Mesendoderm (in vitro differentiated cells): ENCODE measurements at regions not wholly inside any gene's neighbourhood (a gene's known extent, or its start where the extent isn't known, plus 50 kb on each side); places are given as distances from the start of the nearest gene placed in this dataset.

Experiments used
- DNase-seq: peaks from one replicate; pipeline ENCODE4 v3.0.0; 2013
- H2AK5ac ChIP-seq: 2 replicates; pipeline ENCODE4 v1.6.1; 2013; ENCODE audit warnings: low read length, inconsistent platforms
- H2BK120ac ChIP-seq: 2 replicates; pipeline ENCODE4 v1.6.1; 2013; ENCODE audit warnings: low read depth, mild to moderate bottlenecking, low read length, moderate library complexity, mixed read lengths
- H2BK15ac ChIP-seq: replicated peaks from 2 replicates; pipeline ENCODE4 v1.6.1; 2013; ENCODE audit warnings: low read depth, mild to moderate bottlenecking, moderate library complexity
- H2BK5ac ChIP-seq: 2 replicates; pipeline ENCODE4 v1.6.1; 2013; ENCODE audit warnings: low read length, inconsistent platforms
- H3K18ac ChIP-seq: 2 replicates; pipeline ENCODE4 v1.6.1; 2013; ENCODE audit warnings: mild to moderate bottlenecking, low read length, mixed read lengths
- H3K23ac ChIP-seq: one replicate; pipeline ENCODE4 v1.6.1; 2013; ENCODE audit warnings: low read length
- H3K27ac ChIP-seq: 2 replicates; pipeline ENCODE4 v1.5.1; 2013; ENCODE audit warnings: low read depth, mild to moderate bottlenecking, inconsistent platforms, low read length, moderate library complexity
- H3K27me3 ChIP-seq: 2 replicates; pipeline ENCODE4 v1.6.1; 2013; ENCODE audit warnings: low read length, control low read depth, mild to moderate bottlenecking, inconsistent platforms; ENCODE audit not compliant: insufficient read depth, poor library complexity
- H3K36me3 ChIP-seq: 2 replicates; pipeline ENCODE4 v1.6.1; 2013; ENCODE audit warnings: low read length, inconsistent platforms; ENCODE audit not compliant: control insufficient read depth, insufficient read depth
- H3K4ac ChIP-seq: one replicate; pipeline ENCODE4 v1.6.1; 2013; ENCODE audit warnings: low read depth, mild to moderate bottlenecking, low read length, moderate library complexity
- H3K4me1 ChIP-seq: 2 replicates; pipeline ENCODE4 v1.6.1; 2013; ENCODE audit warnings: low read depth, low read length, inconsistent platforms; ENCODE audit not compliant: control insufficient read depth
- H3K4me2 ChIP-seq: 2 replicates; pipeline ENCODE4 v1.6.1; 2013; ENCODE audit warnings: low read length
- H3K4me3 ChIP-seq: 2 replicates; pipeline ENCODE4 v1.5.1; 2013; ENCODE audit warnings: mild to moderate bottlenecking, low read length
- H3K56ac ChIP-seq: one replicate; pipeline ENCODE4 v1.6.1; 2013; ENCODE audit warnings: low read length
- H3K79me1 ChIP-seq: 2 replicates; pipeline ENCODE4 v1.6.1; 2013; ENCODE audit warnings: low read length, inconsistent platforms
- H3K79me2 ChIP-seq: 2 replicates; pipeline ENCODE4 v1.6.1; 2013; ENCODE audit warnings: mild to moderate bottlenecking, low read length; ENCODE audit not compliant: control insufficient read depth, insufficient read depth
- H3K9ac ChIP-seq: 2 replicates; pipeline ENCODE4 v1.6.1; 2013; ENCODE audit warnings: low read length, inconsistent platforms
- H4K5ac ChIP-seq: one replicate; pipeline ENCODE4 v1.6.1; 2013; ENCODE audit warnings: low read length
- H4K8ac ChIP-seq: one replicate; pipeline ENCODE4 v1.6.1; 2013; ENCODE audit warnings: low read depth, mild to moderate bottlenecking, control low read depth, low read length, moderate library complexity
- WGBS: extraction: QIAGEN DNeasy Blood & Tissue Kit; methylation state at CpG from one replicate; pipeline ENCODE4 v1.1.7; 2013; ENCODE audit warnings: low lambda C conversion rate, missing lambda C conversion rate; ENCODE audit not compliant: insufficient coverage; ENCODE audit errors: extremely low coverage; 5-methylcytosine and 5-hydroxymethylcytosine counted together

DNA sequence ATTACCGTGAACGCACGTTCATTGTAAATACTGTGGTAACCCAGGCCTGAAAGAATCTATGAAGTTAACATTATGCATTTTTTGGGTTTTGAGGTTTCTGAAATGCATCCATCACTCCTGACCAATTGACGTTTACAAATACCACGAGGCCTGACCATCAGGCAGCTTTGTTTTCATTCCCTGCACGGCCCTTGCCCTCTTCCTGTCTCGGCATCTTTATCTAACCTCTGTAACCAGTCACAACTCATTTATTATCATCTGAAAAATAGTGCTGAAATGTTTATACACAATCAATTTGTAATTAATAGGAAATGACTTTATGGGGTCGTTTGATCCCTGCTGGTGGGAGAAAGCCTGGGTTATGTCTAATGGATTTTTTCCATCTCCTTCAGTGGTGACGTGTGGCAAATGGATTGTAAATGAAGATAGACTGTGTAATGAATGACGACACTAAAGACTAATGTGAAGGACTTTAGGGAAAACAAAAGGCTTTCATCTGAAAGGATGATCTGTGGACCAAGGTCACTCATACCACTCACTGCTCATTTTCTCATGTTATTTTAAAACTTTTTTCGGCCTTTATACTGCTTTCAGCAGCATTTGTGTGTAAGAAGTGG, 102.7 kb upstream of the SORBS2 start:
- no peaks in the 10 kb centered on the region for H3K4me1 ChIP-seq
- H3K18ac ChIP-seq, result no peak overlapping the region
- no peak overlapping the region for H2AK5ac ChIP-seq
- H3K79me2 ChIP-seq, result no peaks in the 10 kb centered on the region
- H2BK120ac ChIP-seq, result no peak overlapping the region
- no peak overlapping the region for H3K4ac ChIP-seq
- no peaks in the 10 kb centered on the region for H3K27me3 ChIP-seq
- H2BK5ac ChIP-seq, result no peak overlapping the region
- H3K4me2 ChIP-seq, result no peak overlapping the region
- no peak overlapping the region for H3K4me3 ChIP-seq
- H3K9ac ChIP-seq, result no peak overlapping the region
- no peaks in the 10 kb centered on the region for H3K79me1 ChIP-seq
- H4K8ac ChIP-seq, result no peak overlapping the region
- no peak for DNase-seq
- no peak overlapping the region for H4K5ac ChIP-seq
- no peak overlapping the region for H3K56ac ChIP-seq
- H2BK15ac ChIP-seq, result no peak overlapping the region
- no peaks in the 10 kb centered on the region for H3K36me3 ChIP-seq
- no peak overlapping the region for H3K27ac ChIP-seq
- no CpG with 5 or more reads among the region's 11 CpGs for WGBS
- H3K23ac ChIP-seq, result no peak overlapping the region

DNA sequence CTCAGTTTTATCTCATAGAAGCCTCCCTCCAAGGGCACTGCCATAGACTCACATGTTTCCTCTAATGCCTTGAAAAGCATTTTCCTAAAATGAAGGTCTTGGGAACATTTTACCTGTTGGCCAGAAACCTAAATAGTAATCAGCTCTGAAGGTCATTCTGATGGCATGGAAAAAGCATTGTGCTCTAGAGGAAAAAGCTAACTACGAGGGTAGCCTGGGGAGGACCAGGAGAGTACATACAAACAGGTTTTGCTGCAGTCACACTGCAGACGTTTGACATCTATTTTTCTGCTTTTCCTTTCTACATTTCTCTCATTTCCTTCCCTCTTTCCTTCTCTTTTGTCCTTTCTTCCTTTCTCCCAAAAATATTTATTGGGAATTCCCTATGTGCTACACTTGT, 103.3 kb upstream of the SORBS2 start:
- no peaks in the 10 kb centered on the region for H3K36me3 ChIP-seq
- no peak overlapping the region for H3K4me2 ChIP-seq
- no peaks in the 10 kb centered on the region for H3K4me1 ChIP-seq
- no peak overlapping the region for H3K27ac ChIP-seq
- H3K56ac ChIP-seq, result no peak overlapping the region
- no peak overlapping the region for H3K4me3 ChIP-seq
- no peak for DNase-seq
- H3K79me1 ChIP-seq, result no peaks in the 10 kb centered on the region
- H3K79me2 ChIP-seq, result no peaks in the 10 kb centered on the region
- H4K8ac ChIP-seq, result no peak overlapping the region
- H3K27me3 ChIP-seq, result no peaks in the 10 kb centered on the region
- H2BK15ac ChIP-seq, result no peak overlapping the region
- no peak overlapping the region for H2BK5ac ChIP-seq
- H2BK120ac ChIP-seq, result no peak overlapping the region
- H3K9ac ChIP-seq, result no peak overlapping the region
- no peak overlapping the region for H3K23ac ChIP-seq
- H3K4ac ChIP-seq, result no peak overlapping the region
- no peak overlapping the region for H2AK5ac ChIP-seq
- no peak overlapping the region for H3K18ac ChIP-seq
- WGBS, result no CpG with 5 or more reads among the region's 2 CpGs
- no peak overlapping the region for H4K5ac ChIP-seq

DNA sequence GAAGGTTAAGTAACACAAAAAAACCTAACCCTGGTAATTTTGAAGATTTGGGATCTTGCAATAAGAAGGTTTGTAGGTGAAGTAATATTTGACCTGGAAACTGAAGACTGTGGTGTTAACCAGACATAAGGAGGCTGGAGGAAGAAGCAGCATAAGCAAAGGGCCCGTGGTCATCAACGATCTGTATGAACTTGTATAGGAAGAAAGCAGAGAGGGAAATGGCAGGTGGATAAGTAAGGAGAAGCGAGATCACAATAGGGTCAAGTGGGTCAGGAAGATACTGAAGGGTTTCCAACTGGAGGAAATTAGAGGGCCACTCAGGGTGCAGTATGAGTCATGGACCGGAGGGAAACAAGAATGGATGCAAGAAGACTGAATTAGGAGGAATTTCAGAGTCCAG, 103.8 kb upstream of the SORBS2 start:
- Histone ChIP-seq H3K56ac (no peak overlapping the region), H3K27ac (no peak overlapping the region), H2BK15ac (no peak overlapping the region), H3K4ac (no peak overlapping the region), H3K79me2 (no peaks in the 10 kb centered on the region), H2BK5ac (no peak overlapping the region), H3K27me3 (no peaks in the 10 kb centered on the region), H4K8ac (no peak overlapping the region), H4K5ac (no peak overlapping the region), H3K79me1 (no peaks in the 10 kb centered on the region), H3K18ac (no peak overlapping the region), H3K4me2 (no peak overlapping the region), H3K36me3 (no peaks in the 10 kb centered on the region), H2AK5ac (no peak overlapping the region), H3K9ac (no peak overlapping the region), H3K23ac (no peak overlapping the region), H3K4me1 (no peaks in the 10 kb centered on the region), H2BK120ac (no peak overlapping the region), H3K4me3 (no peak overlapping the region)
- no peak for DNase-seq
- no CpG with 5 or more reads among the region's 4 CpGs for WGBS

DNA sequence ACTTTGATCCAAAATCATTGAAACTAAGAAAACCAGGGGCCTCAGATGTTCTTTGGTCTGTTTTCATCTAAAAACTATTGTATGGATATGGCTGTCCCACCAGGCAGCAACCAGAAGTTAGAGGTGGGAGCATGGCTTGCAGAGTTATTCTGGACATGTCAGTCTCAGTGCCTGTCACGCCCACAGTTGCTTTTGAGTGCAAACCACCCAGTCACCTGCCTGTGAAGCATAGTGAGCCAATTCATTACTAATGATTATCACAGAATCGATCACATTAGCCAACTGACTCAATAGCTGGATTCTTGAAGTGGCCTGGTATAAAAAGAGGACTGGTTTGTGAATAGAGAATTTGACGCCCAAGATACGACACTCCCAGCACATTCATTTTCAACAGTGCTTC, 104.2 kb upstream of the SORBS2 start:
- Histone ChIP-seq H3K27ac (no peak overlapping the region), H3K36me3 (no peaks in the 10 kb centered on the region), H2BK15ac (no peak overlapping the region), H3K4me3 (no peak overlapping the region), H4K8ac (no peak overlapping the region), H3K27me3 (no peaks in the 10 kb centered on the region), H3K79me1 (no peaks in the 10 kb centered on the region), H3K4ac (no peak overlapping the region), H3K9ac (no peak overlapping the region), H2AK5ac (no peak overlapping the region), H3K56ac (no peak overlapping the region), H4K5ac (no peak overlapping the region), H3K79me2 (no peaks in the 10 kb centered on the region), H3K4me2 (no peak overlapping the region), H3K4me1 (no peaks in the 10 kb centered on the region), H3K23ac (no peak overlapping the region), H2BK5ac (no peak overlapping the region), H3K18ac (no peak overlapping the region), H2BK120ac (no peak overlapping the region)
- WGBS, result no CpG with 5 or more reads among the region's 4 CpGs
- DNase-seq, result no peak

DNA sequence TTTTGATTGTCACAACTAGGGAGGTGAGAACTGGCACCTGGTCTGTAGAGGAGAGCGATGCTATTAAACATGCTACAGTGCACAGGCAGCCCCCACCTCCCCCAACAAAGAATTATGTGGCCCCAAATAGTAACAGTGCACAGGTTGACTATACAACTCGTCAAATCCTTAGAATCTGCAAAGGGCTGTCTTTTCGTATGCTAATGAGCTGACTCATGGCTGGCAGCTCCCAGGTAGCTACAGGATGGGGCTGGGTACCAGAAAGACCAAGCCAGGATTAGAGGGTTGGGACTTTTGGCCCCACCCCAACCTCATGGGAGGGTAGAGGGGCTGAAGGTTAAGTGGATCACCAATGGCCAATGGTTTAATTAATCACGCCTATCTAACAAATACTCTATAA, 104.7 kb upstream of the SORBS2 start:
- H3K79me2 ChIP-seq, result no peaks in the 10 kb centered on the region
- no peak overlapping the region for H2AK5ac ChIP-seq
- no CpG with 5 or more reads among the region's 4 CpGs for WGBS
- no peak overlapping the region for H3K23ac ChIP-seq
- H2BK5ac ChIP-seq, result no peak overlapping the region
- H2BK15ac ChIP-seq, result no peak overlapping the region
- H3K9ac ChIP-seq, result no peak overlapping the region
- H3K4me2 ChIP-seq, result no peak overlapping the region
- H3K36me3 ChIP-seq, result no peaks in the 10 kb centered on the region
- no peaks in the 10 kb centered on the region for H3K4me1 ChIP-seq
- no peak overlapping the region for H2BK120ac ChIP-seq
- no peak overlapping the region for H3K4me3 ChIP-seq
- no peak overlapping the region for H4K5ac ChIP-seq
- no peak overlapping the region for H3K56ac ChIP-seq
- H3K27ac ChIP-seq, result no peak overlapping the region
- no peaks in the 10 kb centered on the region for H3K27me3 ChIP-seq
- H3K18ac ChIP-seq, result no peak overlapping the region
- no peak overlapping the region for H3K4ac ChIP-seq
- no peak for DNase-seq
- H3K79me1 ChIP-seq, result no peaks in the 10 kb centered on the region
- no peak overlapping the region for H4K8ac ChIP-seq

DNA sequence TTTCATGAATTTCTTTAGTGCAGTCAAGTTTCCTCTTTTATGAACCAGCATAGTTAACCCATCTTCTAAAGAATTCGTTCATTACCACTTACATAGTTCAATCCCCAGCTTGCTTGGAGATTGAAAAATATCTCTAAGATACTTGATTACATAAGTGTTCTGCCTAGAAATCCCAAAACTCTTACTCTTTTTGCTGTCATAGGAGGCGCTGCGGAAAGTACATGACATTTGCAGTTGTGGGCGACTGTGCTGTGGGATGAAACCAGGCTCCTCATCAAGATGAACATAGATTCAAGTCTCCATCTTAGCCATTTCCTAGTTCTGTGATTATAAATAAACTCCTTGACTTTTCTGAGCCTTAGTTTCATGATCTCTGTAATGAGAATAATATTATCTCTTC, 107.1 kb upstream of the SORBS2 start:
- no CpG with 5 or more reads among the region's 4 CpGs for WGBS
- no peak overlapping the region for H2BK5ac ChIP-seq
- H3K4ac ChIP-seq, result no peak overlapping the region
- DNase-seq, result no peak
- no peaks in the 10 kb centered on the region for H3K27me3 ChIP-seq
- H3K4me2 ChIP-seq, result no peak overlapping the region
- no peak overlapping the region for H3K23ac ChIP-seq
- no peak overlapping the region for H3K27ac ChIP-seq
- no peaks in the 10 kb centered on the region for H3K4me1 ChIP-seq
- H3K79me1 ChIP-seq, result no peaks in the 10 kb centered on the region
- no peaks in the 10 kb centered on the region for H3K36me3 ChIP-seq
- H3K56ac ChIP-seq, result no peak overlapping the region
- no peak overlapping the region for H3K18ac ChIP-seq
- no peak overlapping the region for H2BK120ac ChIP-seq
- no peak overlapping the region for H3K9ac ChIP-seq
- no peak overlapping the region for H4K5ac ChIP-seq
- no peak overlapping the region for H2BK15ac ChIP-seq
- H4K8ac ChIP-seq, result no peak overlapping the region
- no peaks in the 10 kb centered on the region for H3K79me2 ChIP-seq
- no peak overlapping the region for H2AK5ac ChIP-seq
- H3K4me3 ChIP-seq, result no peak overlapping the region
